ENCODE measurements at regions not wholly inside any gene's neighbourhood (a gene's known extent, or its start where the extent isn't known, plus 50 kb on each side); places are given as distances from the start of the nearest gene placed in this dataset.

GRCh38 chr13:85347251-85347650 is 452.0 kb downstream of the SLITRK6 start:
- TF ChIP-seq CTCF (IDR thresholded peaks at IDR 0.05) (no peak), POLR2A (IDR thresholded peaks at IDR 0.05) (no peak)

Data from esophagus squamous epithelium (tissue), 4 donors.